Neural progenitor cell (in vitro differentiated cells): ENCODE measurements at regions not wholly inside any gene's neighbourhood (a gene's known extent, or its start where the extent isn't known, plus 50 kb on each side); places are given as distances from the start of the nearest gene placed in this dataset.

Source experiments
- DNase-seq: peaks from one replicate; pipeline ENCODE4 v3.0.0-alpha.2; 2016; ENCODE audit warnings: low spot score
- H2AFZ ChIP-seq: fragments of 200-600 bp; sonication (generic); replicated peaks from 2 replicates; pipeline ENCODE4 v1.6.1; 2016; ENCODE audit warnings: antibody characterized with exemption
- H3F3A ChIP-seq: fragments of 200-600 bp; sonication (generic); 2 replicates; pipeline ENCODE4 v1.6.1; 2016; ENCODE audit warnings: antibody characterized with exemption, low read depth
- H3K27ac ChIP-seq: fragments of 200-600 bp; sonication (generic); 2 replicates; pipeline ENCODE4 v1.5.1; 2016; ENCODE audit warnings: mild to moderate bottlenecking
- H3K27me3 ChIP-seq: fragments of 200-600 bp; sonication (generic); 2 replicates; pipeline ENCODE4 v1.6.1; 2016; ENCODE audit warnings: mild to moderate bottlenecking, moderate library complexity
- H3K36me3 ChIP-seq: fragments of 200-600 bp; sonication (generic); 2 replicates; pipeline ENCODE4 v1.5.1; 2016
- H3K4me1 ChIP-seq: fragments of 200-600 bp; sonication (generic); 2 replicates; pipeline ENCODE4 v1.6.1; 2016; ENCODE audit warnings: mixed run types
- H3K4me2 ChIP-seq: fragments of 200-600 bp; sonication (generic); 2 replicates; pipeline ENCODE4 v1.6.1; 2016
- H3K4me3 ChIP-seq: fragments of 200-600 bp; sonication (generic); 2 replicates; pipeline ENCODE4 v1.5.1; 2016
- H3K79me2 ChIP-seq: fragments of 200-600 bp; sonication (generic); 2 replicates; pipeline ENCODE4 v1.6.1; 2016; ENCODE audit warnings: low read depth
- H3K9ac ChIP-seq: fragments of 200-600 bp; sonication (generic); 2 replicates; pipeline ENCODE4 v1.6.1; 2016
- H3K9me3 ChIP-seq: fragments of 200-600 bp; sonication (generic); 2 replicates; pipeline ENCODE4 v1.5.1; 2016; ENCODE audit warnings: low read depth
- H4K20me1 ChIP-seq: fragments of 200-600 bp; sonication (generic); 2 replicates; pipeline ENCODE4 v1.6.1; 2016; ENCODE audit warnings: low read depth
- H3K27ac Mint-ChIP-seq: 3 replicates; pipeline ENCODE4 v1.8.0; 2021; ENCODE audit warnings: mixed read lengths
- H3K27me3 Mint-ChIP-seq: 2 replicates; pipeline ENCODE4 v1.8.0; 2022; ENCODE audit warnings: low read depth, mild to moderate bottlenecking, inconsistent platforms, moderate library complexity, mixed read lengths; ENCODE audit not compliant: insufficient read depth
- H3K36me3 Mint-ChIP-seq: 3 replicates; pipeline ENCODE4 v1.8.0; 2021; ENCODE audit warnings: mixed read lengths
- H3K4me1 Mint-ChIP-seq: 3 replicates; pipeline ENCODE4 v1.8.0; 2021; ENCODE audit warnings: mixed read lengths
- H3K4me3 Mint-ChIP-seq: 3 replicates; pipeline ENCODE4 v1.8.0; 2021; ENCODE audit warnings: mild to moderate bottlenecking, moderate library complexity, mixed read lengths
- H3K9me3 Mint-ChIP-seq: 3 replicates; pipeline ENCODE4 v1.8.0; 2020; ENCODE audit warnings: mixed read lengths
- CTCF ChIP-seq: fragments of 200-600 bp; sonication (generic); IDR thresholded peaks from 2 replicates; pipeline ENCODE4 v1.5.1; 2017; ENCODE audit warnings: antibody characterized with exemption, mild to moderate bottlenecking
- EZH2 ChIP-seq: fragments of 200-600 bp; sonication (generic); IDR thresholded peaks from 2 replicates; pipeline ENCODE4 v1.6.1; 2017; ENCODE audit warnings: antibody characterized with exemption, mild to moderate bottlenecking, moderate library complexity
- EZH2phosphoT487 ChIP-seq: fragments of 200-600 bp; sonication (generic); IDR thresholded peaks from 2 replicates; pipeline ENCODE4 v1.6.1; 2017; ENCODE audit warnings: antibody characterized with exemption

GRCh38 chr21:35652872-35653271 lies 407.5 kb downstream of the SETD4 start:
- no peak overlapping the region for H3K4me3 ChIP-seq
- no peak overlapping the region for H2AFZ ChIP-seq
- no peaks in the 10 kb centered on the region for H3K4me1 ChIP-seq
- no peak overlapping the region for H3K9ac ChIP-seq
- no peak overlapping the region for H3K4me2 ChIP-seq
- TF ChIP-seq EZH2: no peak
- no peak for TF ChIP-seq EZH2phosphoT487
- no peak for TF ChIP-seq CTCF
- no peak overlapping the region for H3K4me3 Mint-ChIP-seq
- H3K27me3 ChIP-seq: no peaks in the 10 kb centered on the region
- H3F3A ChIP-seq: no peaks in the 10 kb centered on the region
- no peak overlapping the region for H3K27ac ChIP-seq
- no peaks in the 10 kb centered on the region for H3K36me3 ChIP-seq
- H3K27ac Mint-ChIP-seq: no peak overlapping the region
- H3K9me3 ChIP-seq: no peaks in the 10 kb centered on the region
- peaks cover 5% of the 10 kb centered on the region for H3K9me3 Mint-ChIP-seq
- H3K4me1 Mint-ChIP-seq: no peaks in the 10 kb centered on the region
- no peak for DNase-seq
- H3K36me3 Mint-ChIP-seq: no peaks in the 10 kb centered on the region
- H3K79me2 ChIP-seq: no peaks in the 10 kb centered on the region
- H3K27me3 Mint-ChIP-seq: peaks cover 7% of the 10 kb centered on the region
- H4K20me1 ChIP-seq: no peaks in the 10 kb centered on the region

DNA sequence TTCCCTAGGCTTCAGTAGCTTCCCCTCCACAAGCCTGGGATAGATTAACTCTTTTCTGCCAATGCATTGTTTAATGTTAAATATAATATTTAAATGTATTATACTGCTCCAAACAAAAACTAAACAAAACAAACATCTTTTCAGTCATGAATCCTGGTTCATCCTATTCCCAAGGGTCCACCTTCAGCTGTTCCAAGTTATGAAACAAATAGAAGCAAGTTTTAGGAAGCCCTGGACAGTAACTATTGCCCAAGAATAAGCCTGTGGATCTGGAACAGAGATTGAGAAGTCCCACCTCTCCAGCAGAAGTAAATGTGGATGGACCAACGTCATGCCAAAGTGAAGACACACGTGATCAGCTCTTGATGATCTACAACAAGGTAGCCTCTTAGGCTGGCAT lies 408.1 kb downstream of the SETD4 start:
- Histone ChIP-seq H3K9me3 (no peaks in the 10 kb centered on the region), H4K20me1 (no peaks in the 10 kb centered on the region), H3K4me3 (no peak overlapping the region), H3K4me1 (no peaks in the 10 kb centered on the region), H3K79me2 (no peaks in the 10 kb centered on the region), H2AFZ (no peak overlapping the region), H3K9ac (no peak overlapping the region), H3K4me2 (no peak overlapping the region), H3K36me3 (no peaks in the 10 kb centered on the region), H3F3A (no peaks in the 10 kb centered on the region), H3K27me3 (no peaks in the 10 kb centered on the region), H3K27ac (no peak overlapping the region)
- TF ChIP-seq CTCF (no peak), EZH2phosphoT487 (no peak), EZH2 (no peak)
- no peaks in the 10 kb centered on the region for H3K36me3 Mint-ChIP-seq
- peaks cover 5% of the 10 kb centered on the region for H3K9me3 Mint-ChIP-seq
- DNase-seq: no peak
- no peak overlapping the region for H3K27ac Mint-ChIP-seq
- no peaks in the 10 kb centered on the region for H3K4me1 Mint-ChIP-seq
- H3K27me3 Mint-ChIP-seq: peaks cover 7% of the 10 kb centered on the region
- H3K4me3 Mint-ChIP-seq: no peak overlapping the region

- H2AFZ ChIP-seq: no peak overlapping the region
- no peaks in the 10 kb centered on the region for H3K9me3 Mint-ChIP-seq
- H3K4me1 ChIP-seq: no peaks in the 10 kb centered on the region
- no peak overlapping the region for H3K4me3 ChIP-seq
- H3K27ac Mint-ChIP-seq: no peak overlapping the region
- TF ChIP-seq EZH2phosphoT487: no peak
- no peak for TF ChIP-seq CTCF
- no peak for TF ChIP-seq EZH2
- no peaks in the 10 kb centered on the region for H3K4me1 Mint-ChIP-seq
- DNase-seq: peak; percentile 7
- peaks cover 7% of the 10 kb centered on the region for H3K27me3 Mint-ChIP-seq
- H3K79me2 ChIP-seq: no peaks in the 10 kb centered on the region
- H3K27me3 ChIP-seq: no peaks in the 10 kb centered on the region
- H3K36me3 Mint-ChIP-seq: no peaks in the 10 kb centered on the region
- no peaks in the 10 kb centered on the region for H3F3A ChIP-seq
- H3K4me3 Mint-ChIP-seq: no peak overlapping the region
- no peak overlapping the region for H3K4me2 ChIP-seq
- no peak overlapping the region for H3K27ac ChIP-seq
- H3K9ac ChIP-seq: no peak overlapping the region
- no peaks in the 10 kb centered on the region for H3K9me3 ChIP-seq
- no peaks in the 10 kb centered on the region for H4K20me1 ChIP-seq
- H3K36me3 ChIP-seq: no peaks in the 10 kb centered on the region
Measured at GRCh38 chr21:35651196-35651595, 409.1 kb downstream of the SETD4 start.

DNA sequence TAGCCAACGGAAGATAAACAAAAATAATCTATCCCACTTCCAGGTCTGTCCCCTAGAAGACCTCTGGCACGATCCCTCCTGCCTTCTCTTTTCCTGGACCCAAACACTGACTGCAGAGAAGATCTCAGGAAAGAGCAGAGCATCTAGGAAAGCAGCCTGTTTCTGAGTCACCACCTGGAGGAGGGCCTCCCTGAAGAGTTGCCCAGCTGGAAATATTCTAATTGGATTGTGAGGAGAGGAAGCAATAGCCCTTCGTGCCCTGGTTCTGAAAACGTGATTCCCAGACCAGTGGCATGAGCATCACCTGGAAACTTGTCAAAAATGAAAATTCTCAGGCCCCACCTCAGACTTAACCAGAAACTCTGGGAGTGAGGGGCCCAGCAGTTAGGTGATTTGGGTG lies 411.1 kb downstream of the SETD4 start:
- H3K36me3 ChIP-seq: no peaks in the 10 kb centered on the region
- H3K27ac ChIP-seq: no peak overlapping the region
- H4K20me1 ChIP-seq: no peaks in the 10 kb centered on the region
- no peaks in the 10 kb centered on the region for H3K4me1 ChIP-seq
- no peak overlapping the region for H3K4me3 ChIP-seq
- H3K9me3 Mint-ChIP-seq: no peaks in the 10 kb centered on the region
- H3K4me2 ChIP-seq: no peak overlapping the region
- no peaks in the 10 kb centered on the region for H3F3A ChIP-seq
- no peaks in the 10 kb centered on the region for H3K9me3 ChIP-seq
- no peak for DNase-seq
- no peaks in the 10 kb centered on the region for H3K36me3 Mint-ChIP-seq
- no peaks in the 10 kb centered on the region for H3K4me1 Mint-ChIP-seq
- peaks cover 6% of the 10 kb centered on the region for H3K27me3 Mint-ChIP-seq
- TF ChIP-seq EZH2phosphoT487 (no peak), EZH2 (no peak)
- H3K79me2 ChIP-seq: no peaks in the 10 kb centered on the region
- H3K4me3 Mint-ChIP-seq: no peak overlapping the region
- H3K27me3 ChIP-seq: no peaks in the 10 kb centered on the region
- no peak overlapping the region for H2AFZ ChIP-seq
- H3K9ac ChIP-seq: no peak overlapping the region
- no peak overlapping the region for H3K27ac Mint-ChIP-seq
